Mesothelial cell of epicardium (in vitro differentiated cells): ENCODE measurements at regions not wholly inside any gene's neighbourhood (a gene's known extent, or its start where the extent isn't known, plus 50 kb on each side); places are given as distances from the start of the nearest gene placed in this dataset.

ENCODE experiments used
- DNase-seq, 2 experiments: peaks; one replicate each; pipeline ENCODE4 v3.0.0; 2021; ENCODE audit warnings: low spot score in 2 of 2; ENCODE audit not compliant: unreplicated experiment in 2 of 2
- H3K27ac Mint-ChIP-seq: 2 replicates; pipeline ENCODE4 v1.8.0; 2021; ENCODE audit warnings: mixed read lengths
- H3K27me3 Mint-ChIP-seq: 2 replicates; pipeline ENCODE4 v1.8.0; 2021; ENCODE audit warnings: low read depth, mixed read lengths
- H3K36me3 Mint-ChIP-seq: 2 replicates; pipeline ENCODE4 v1.8.0; 2021; ENCODE audit warnings: mixed read lengths
- H3K4me1 Mint-ChIP-seq: 2 replicates; pipeline ENCODE4 v1.8.0; 2021; ENCODE audit warnings: mixed read lengths
- H3K4me3 Mint-ChIP-seq: 2 replicates; pipeline ENCODE4 v1.8.0; 2021; ENCODE audit warnings: mild to moderate bottlenecking, moderate library complexity, mixed read lengths
- H3K9me3 Mint-ChIP-seq: 2 replicates; pipeline ENCODE4 v1.8.0; 2021; ENCODE audit warnings: mixed read lengths
- CTCF ChIP-seq: fragments of 200-600 bp; sonication (generic); IDR thresholded peaks from one replicate; pipeline ENCODE4 v1.5.0; 2021; ENCODE audit warnings: antibody characterized with exemption; ENCODE audit not compliant: unreplicated experiment

GRCh38 chr21:38134084-38134873 is 122.5 kb upstream of the KCNJ15 start:
- H3K36me3 Mint-ChIP-seq: no peaks in the 10 kb centered on the region
- no peak for DNase-seq
- no peaks in the 10 kb centered on the region for H3K9me3 Mint-ChIP-seq

GRCh38 chr21:38136201-38136600 is 120.6 kb upstream of the KCNJ15 start:
- DNase-seq: no peak
- Mint-ChIP-seq H3K27ac (no peak overlapping the region), H3K9me3 (no peaks in the 10 kb centered on the region), H3K36me3 (no peaks in the 10 kb centered on the region), H3K27me3 (peaks cover 20% of the 10 kb centered on the region), H3K4me1 (peaks cover 13% of the 10 kb centered on the region), H3K4me3 (no peak overlapping the region)
- no peak for TF ChIP-seq CTCF

More at GRCh38 chr21:38134084-38134873, 122.5 kb upstream of the KCNJ15 start:
- no peak for TF ChIP-seq CTCF
- no peaks in the 10 kb centered on the region for H3K4me1 Mint-ChIP-seq
- peaks cover 39% of the 10 kb centered on the region for H3K27me3 Mint-ChIP-seq
- H3K4me3 Mint-ChIP-seq: no peak overlapping the region
- H3K27ac Mint-ChIP-seq: no peak overlapping the region

GRCh38 chr21:38139380-38140168 is 117.2 kb upstream of the KCNJ15 start:
- Mint-ChIP-seq H3K4me1 (peaks cover 13% of the 10 kb centered on the region), H3K27ac (no peak overlapping the region), H3K36me3 (no peaks in the 10 kb centered on the region), H3K27me3 (peaks cover 4% of the 10 kb centered on the region), H3K4me3 (no peak overlapping the region), H3K9me3 (peaks cover 16% of the 10 kb centered on the region)
- TF ChIP-seq CTCF: no peak
- no peak for DNase-seq

GRCh38 chr21:38140207-38140903 is 116.4 kb upstream of the KCNJ15 start:
- Mint-ChIP-seq H3K4me1 (peaks cover 13% of the 10 kb centered on the region), H3K36me3 (peaks cover under 1% of the 10 kb centered on the region), H3K27me3 (peaks cover 4% of the 10 kb centered on the region), H3K9me3 (peaks cover 23% of the 10 kb centered on the region), H3K27ac (no peak overlapping the region), H3K4me3 (no peak overlapping the region)
- no peak for DNase-seq
- TF ChIP-seq CTCF: no peak

GRCh38 chr21:38142224-38142623 is 114.6 kb upstream of the KCNJ15 start:
- Mint-ChIP-seq H3K9me3 (peaks cover 27% of the 10 kb centered on the region), H3K36me3 (peaks cover 3% of the 10 kb centered on the region), H3K27me3 (peaks cover 4% of the 10 kb centered on the region), H3K4me1 (peaks cover 13% of the 10 kb centered on the region), H3K4me3 (no peak overlapping the region), H3K27ac (no peak overlapping the region)
- no peak for TF ChIP-seq CTCF
- DNase-seq: no peak
